ENCODE measurements at regions not wholly inside any gene's neighbourhood (a gene's known extent, or its start where the extent isn't known, plus 50 kb on each side); places are given as distances from the start of the nearest gene placed in this dataset.

GRCh38 chr6:50657513-50657912, 55.8 kb upstream of the TFAP2D start:
- no peak for DNase-seq
- POLR2A ChIA-PET = no interaction called here

GRCh38 chr6:50658561-50658960, 54.8 kb upstream of the TFAP2D start:
- no peaks in the 10 kb centered on the region for H3K4me1 ChIP-seq (ENCODE audit: control insufficient read depth in 1 of 2, insufficient read depth in 2 of 2, low read depth in 1 of 2, low read length in 1 of 2)

More at GRCh38 chr6:50657513-50657912, 55.8 kb upstream of the TFAP2D start:
- Histone ChIP-seq H3F3A (replicated peaks; ENCODE audit: insufficient read depth) (no peaks in the 10 kb centered on the region), H3K9me2 (no peaks in the 10 kb centered on the region), H3K79me2 (ENCODE audit: insufficient read depth) (no peaks in the 10 kb centered on the region), H4K20me1 (ENCODE audit: insufficient read depth) (no peaks in the 10 kb centered on the region), H3K4me1 (ENCODE audit: control insufficient read depth in 1 of 2, insufficient read depth in 2 of 2, low read depth in 1 of 2, low read length in 1 of 2) (peaks cover 0 to 3% of the 10 kb centered on the region in 2 experiments; a peak in 1 of 4 replicates), H2AFZ (ENCODE audit: low read depth) (no peak overlapping the region), H3K27ac (ENCODE audit: low read depth in 2 of 2, low read length in 1 of 2) (no peak overlapping the region), H3K9me3 (no peaks in the 10 kb centered on the region), H3K4me2 (no peak overlapping the region), H3K9ac (no peak overlapping the region), H3K4me3 (ENCODE audit: low read depth in 2 of 2, low read length in 1 of 2) (no peak overlapping the region), H3K36me3 (replicated peaks in 1 of 2; ENCODE audit: control insufficient read depth in 1 of 2, insufficient read depth in 2 of 2, low read length in 1 of 2) (no peaks in the 10 kb centered on the region), H3K27me3 (ENCODE audit: insufficient read depth) (no peaks in the 10 kb centered on the region)
- no peak for TF ChIP-seq MXI1 (IDR thresholded peaks at IDR 0.05; ENCODE audit: low read depth, low read length)
- TF ChIP-seq CHD2 (IDR thresholded peaks at IDR 0.05; ENCODE audit: low read length, partially characterized antibody) = no peak
- TF ChIP-seq USF1 (IDR thresholded peaks at IDR 0.05; ENCODE audit: borderline replicate concordance, low read depth) = no peak
- no peak for TF ChIP-seq POLR2AphosphoS5 (IDR thresholded peaks at IDR 0.05; ENCODE audit: low read depth, low read length)
- TF ChIP-seq RAD21 (IDR thresholded peaks at IDR 0.05; ENCODE audit: low read length) = no peak
- TF ChIP-seq EZH2phosphoT487 (IDR thresholded peaks at IDR 0.05; ENCODE audit: borderline replicate concordance, low read depth) = no peak
- TF ChIP-seq NFIC (IDR thresholded peaks at IDR 0.05; ENCODE audit: borderline replicate concordance) = no peak
- no peak for TF ChIP-seq FOSL2 (IDR thresholded peaks at IDR 0.05; ENCODE audit: borderline replicate concordance, low read depth)
- TF ChIP-seq IRF3 (IDR thresholded peaks at IDR 0.05; ENCODE audit: low read depth, low read length) = no peak
- TF ChIP-seq GABPA (IDR thresholded peaks at IDR 0.05; ENCODE audit: low read depth) = no peak
- no peak for TF ChIP-seq USF2 (IDR thresholded peaks at IDR 0.05; ENCODE audit: borderline replicate concordance, low read depth, low read length)
- TF ChIP-seq TEAD4 (IDR thresholded peaks at IDR 0.05; ENCODE audit: borderline replicate concordance, insufficient read depth) = no peak
- 18% methylated on average over 1 of the region's 1 CpG for WGBS (ENCODE audit: low lambda C conversion rate)
- CTCF ChIA-PET = interaction anchor here (1.1 to 2.4 kb wide), 11 partner anchors 10 to 1363 kb away, joined by 3 to 13 read pairs (median 5); no protein-coding TSS in a partner anchor

More at GRCh38 chr6:50658561-50658960, 54.8 kb upstream of the TFAP2D start:
- no peaks in the 10 kb centered on the region for H3F3A ChIP-seq (replicated peaks; ENCODE audit: insufficient read depth)
- no peak for TF ChIP-seq MXI1 (IDR thresholded peaks at IDR 0.05; ENCODE audit: low read depth, low read length)
- TF ChIP-seq PBX3 (IDR thresholded peaks at IDR 0.05) = no peak
- no peak for TF ChIP-seq RAD21 (IDR thresholded peaks at IDR 0.05; ENCODE audit: low read length)
- TF ChIP-seq TEAD4 (IDR thresholded peaks at IDR 0.05; ENCODE audit: borderline replicate concordance, insufficient read depth) = no peak
- no peak for TF ChIP-seq YY1 (IDR thresholded peaks at IDR 0.05; ENCODE audit: low read depth)
- TF ChIP-seq MAX (IDR thresholded peaks at IDR 0.05; ENCODE audit: low read depth) = no peak
- no peak for TF ChIP-seq TAF1 (IDR thresholded peaks at IDR 0.05; ENCODE audit: borderline replicate concordance, low read depth, low read length)
- no peak for TF ChIP-seq NRF1 (IDR thresholded peaks at IDR 0.05; ENCODE audit: low read depth, low read length)
- no peak for TF ChIP-seq ZBTB33 (IDR thresholded peaks at IDR 0.05; ENCODE audit: borderline replicate concordance, low read depth)
- no peak for TF ChIP-seq FOXJ3 (CRISPR knock-in tag; IDR thresholded peaks at IDR 0.05)
- TF ChIP-seq TCF12 (IDR thresholded peaks at IDR 0.05) = no peak
- no peaks in the 10 kb centered on the region for H4K20me1 ChIP-seq (ENCODE audit: insufficient read depth)
- CTCF ChIA-PET = interaction anchor here (2.4 kb wide), 1 partner anchor 514 kb away, joined by 8 read pairs; no protein-coding TSS in a partner anchor
- no peak for DNase-seq
- no peak overlapping the region for H3K4me3 ChIP-seq (ENCODE audit: low read depth in 2 of 2, low read length in 1 of 2)
- no peak overlapping the region for H3K9ac ChIP-seq
- no peak overlapping the region for H3K4me2 ChIP-seq
- POLR2A ChIA-PET = no interaction called here
- H3K27ac ChIP-seq (ENCODE audit: low read depth in 2 of 2, low read length in 1 of 2) = no peak overlapping the region
- H3K36me3 ChIP-seq (replicated peaks in 1 of 2; ENCODE audit: control insufficient read depth in 1 of 2, insufficient read depth in 2 of 2, low read length in 1 of 2) = no peaks in the 10 kb centered on the region
- no peak overlapping the region for H2AFZ ChIP-seq (ENCODE audit: low read depth)
- WGBS (ENCODE audit: low lambda C conversion rate) = 6% methylated on average over 2 of the region's 2 CpGs
- no peaks in the 10 kb centered on the region for H3K9me3 ChIP-seq
- no peaks in the 10 kb centered on the region for H3K79me2 ChIP-seq (ENCODE audit: insufficient read depth)
- H3K9me2 ChIP-seq = no peaks in the 10 kb centered on the region
- H3K27me3 ChIP-seq (ENCODE audit: insufficient read depth) = no peaks in the 10 kb centered on the region
